ENCODE measurements at regions not wholly inside any gene's neighbourhood (a gene's known extent, or its start where the extent isn't known, plus 50 kb on each side); places are given as distances from the start of the nearest gene placed in this dataset.
"Not testable (repeated sequence)": the region's sequence is repeated elsewhere in the genome, so short reads cannot be mapped to it uniquely, and the experiment has no call there.

GRCh38 chr9:118689280-118689679 is 680.0 kb downstream of the BRINP1 start:
- WGBS, 2 donors: 82 to 88% methylated on average over 1 of the region's 1 CpG
- Histone ChIP-seq H3K27me3 (no peaks in the 10 kb centered on the region), H3K36me3 (no peaks in the 10 kb centered on the region), H3K4me3 (no peak overlapping the region), H3K9me3 (no peaks in the 10 kb centered on the region), H3K4me1 (no peaks in the 10 kb centered on the region), H3K27ac (no peak overlapping the region)
- ATAC-seq (no peak), FAIRE-seq (no peak), DNase-seq (no peak)
- intact Hi-C loops (cut with DNase I): no loop called here
- no peak for TF ChIP-seq CTCF (IDR thresholded peaks at IDR 0.05)

- intact Hi-C loops (cut with DNase I): no loop called here
- no peaks in the 10 kb centered on the region for H3K36me3 ChIP-seq
- no peaks in the 10 kb centered on the region for H3K4me1 ChIP-seq
- no peak overlapping the region for H3K4me3 ChIP-seq
- DNase-seq: no peak
- no peaks in the 10 kb centered on the region for H3K9me3 ChIP-seq
- H3K27me3 ChIP-seq: no peaks in the 10 kb centered on the region
- TF ChIP-seq CTCF (IDR thresholded peaks at IDR 0.05): no peak
- no peak for FAIRE-seq
- no peak for ATAC-seq
- WGBS, 2 donors: 43 to 47% methylated on average over 3 of the region's 3 CpGs
- no peak overlapping the region for H3K27ac ChIP-seq
Observed at GRCh38 chr9:118692613-118693012, 676.6 kb downstream of the BRINP1 start.

- Histone ChIP-seq H3K36me3 (no peaks in the 10 kb centered on the region), H3K27ac (no peak overlapping the region), H3K27me3 (no peaks in the 10 kb centered on the region), H3K4me3 (no peak overlapping the region), H3K9me3 (no peaks in the 10 kb centered on the region), H3K4me1 (no peaks in the 10 kb centered on the region)
- intact Hi-C loops (cut with DNase I): no loop called here
- ATAC-seq (no peak), FAIRE-seq (no peak), DNase-seq (no peak)
- no peak for TF ChIP-seq CTCF (IDR thresholded peaks at IDR 0.05)
- 24 to 36% methylated on average over 2 of the region's 2 CpGs for WGBS, 2 donors
Observed at GRCh38 chr9:118693645-118694044, 675.6 kb downstream of the BRINP1 start.

GRCh38 chr9:118695249-118695648 is 674.0 kb downstream of the BRINP1 start:
- H3K36me3 ChIP-seq; H3K4me1 ChIP-seq; FAIRE-seq; intact Hi-C loops (cut with DNase I); H3K4me3 ChIP-seq; H3K27ac ChIP-seq; H3K9me3 ChIP-seq; ATAC-seq; DNase-seq; H3K27me3 ChIP-seq: not testable (repeated sequence)
- WGBS, 2 donors: 74 to 82% methylated on average over 23 of the region's 23 CpGs

GRCh38 chr9:118701985-118702384 is 667.2 kb downstream of the BRINP1 start:
- Histone ChIP-seq H3K36me3 (no peaks in the 10 kb centered on the region), H3K4me1 (no peaks in the 10 kb centered on the region), H3K4me3 (no peak overlapping the region), H3K27me3 (no peaks in the 10 kb centered on the region), H3K27ac (no peak overlapping the region), H3K9me3 (no peaks in the 10 kb centered on the region)
- FAIRE-seq (no peak), DNase-seq (no peak), ATAC-seq (no peak)
- no peak for TF ChIP-seq CTCF (IDR thresholded peaks at IDR 0.05)
- intact Hi-C loops (cut with DNase I): no loop called here

GRCh38 chr9:118711843-118712242 is 657.4 kb downstream of the BRINP1 start:
- H3K27ac ChIP-seq: no peak overlapping the region
- 80 to 92% methylated on average over 1 of the region's 1 CpG for WGBS, 2 donors
- intact Hi-C loops (cut with DNase I): no loop called here
- DNase-seq (no peak), FAIRE-seq (no peak), ATAC-seq (no peak)
- no peaks in the 10 kb centered on the region for H3K9me3 ChIP-seq
- no peaks in the 10 kb centered on the region for H3K27me3 ChIP-seq
- no peak overlapping the region for H3K4me3 ChIP-seq
- no peaks in the 10 kb centered on the region for H3K36me3 ChIP-seq
- no peak for TF ChIP-seq CTCF (IDR thresholded peaks at IDR 0.05)
- H3K4me1 ChIP-seq: no peaks in the 10 kb centered on the region
